ENCODE measurements at regions not wholly inside any gene's neighbourhood (a gene's known extent, or its start where the extent isn't known, plus 50 kb on each side); places are given as distances from the start of the nearest gene placed in this dataset.

DNA sequence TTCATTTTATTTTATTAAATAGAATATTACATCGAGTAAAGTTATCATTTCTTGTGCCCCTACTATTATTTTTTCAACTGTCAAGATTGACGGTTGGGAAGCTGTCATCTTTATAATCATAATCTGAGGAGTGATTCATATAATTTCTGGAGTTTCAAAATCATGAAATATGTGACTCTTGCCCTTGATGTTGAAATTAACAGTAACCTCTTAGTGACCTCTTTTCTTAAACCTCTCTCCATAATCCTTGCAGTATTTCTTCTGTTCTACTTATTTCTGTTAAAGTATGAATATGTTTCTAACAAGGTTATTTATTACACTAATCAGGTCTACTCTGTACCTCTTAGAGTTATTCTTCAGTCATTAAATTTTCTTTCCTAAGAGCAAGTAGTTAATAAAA is 663.8 kb downstream of the LIG4 start:
- no peak overlapping the region for H3K27ac Mint-ChIP-seq (ENCODE audit: low read depth, unreplicated experiment)
- intact Hi-C loops (cut with micrococcal nuclease), result no loop called here
- no peak overlapping the region for H3K4me3 Mint-ChIP-seq (ENCODE audit: unreplicated experiment)
- POLR2A ChIA-PET, result interaction anchor here (0.7 kb wide), 1 partner anchor 25 kb away, joined by 3 read pairs; no protein-coding TSS in a partner anchor
- no TSS peak for BruUV-seq (replicated peaks)
- CTCF ChIA-PET, result no interaction called here
- H3K9me3 Mint-ChIP-seq (ENCODE audit: unreplicated experiment), result peaks cover 23% of the 10 kb centered on the region
- no peaks in the 10 kb centered on the region for H3K4me1 Mint-ChIP-seq (ENCODE audit: insufficient read depth, unreplicated experiment)
- DNase-seq (ENCODE audit: unreplicated experiment), result peak; percentile 17
- peaks cover 6% of the 10 kb centered on the region for H3K36me3 Mint-ChIP-seq (ENCODE audit: insufficient read depth, unreplicated experiment)
- H3K27me3 Mint-ChIP-seq (ENCODE audit: insufficient read depth, unreplicated experiment), result no peaks in the 10 kb centered on the region
- TF ChIP-seq, protein P1, sequence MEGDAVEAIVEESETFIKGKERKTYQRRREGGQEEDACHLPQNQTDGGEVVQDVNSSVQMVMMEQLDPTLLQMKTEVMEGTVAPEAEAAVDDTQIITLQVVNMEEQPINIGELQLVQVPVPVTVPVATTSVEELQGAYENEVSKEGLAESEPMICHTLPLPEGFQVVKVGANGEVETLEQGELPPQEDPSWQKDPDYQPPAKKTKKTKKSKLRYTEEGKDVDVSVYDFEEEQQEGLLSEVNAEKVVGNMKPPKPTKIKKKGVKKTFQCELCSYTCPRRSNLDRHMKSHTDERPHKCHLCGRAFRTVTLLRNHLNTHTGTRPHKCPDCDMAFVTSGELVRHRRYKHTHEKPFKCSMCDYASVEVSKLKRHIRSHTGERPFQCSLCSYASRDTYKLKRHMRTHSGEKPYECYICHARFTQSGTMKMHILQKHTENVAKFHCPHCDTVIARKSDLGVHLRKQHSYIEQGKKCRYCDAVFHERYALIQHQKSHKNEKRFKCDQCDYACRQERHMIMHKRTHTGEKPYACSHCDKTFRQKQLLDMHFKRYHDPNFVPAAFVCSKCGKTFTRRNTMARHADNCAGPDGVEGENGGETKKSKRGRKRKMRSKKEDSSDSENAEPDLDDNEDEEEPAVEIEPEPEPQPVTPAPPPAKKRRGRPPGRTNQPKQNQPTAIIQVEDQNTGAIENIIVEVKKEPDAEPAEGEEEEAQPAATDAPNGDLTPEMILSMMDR (IDR thresholded peaks at IDR 0.05; ENCODE audit: unreplicated experiment), result no peak

DNA sequence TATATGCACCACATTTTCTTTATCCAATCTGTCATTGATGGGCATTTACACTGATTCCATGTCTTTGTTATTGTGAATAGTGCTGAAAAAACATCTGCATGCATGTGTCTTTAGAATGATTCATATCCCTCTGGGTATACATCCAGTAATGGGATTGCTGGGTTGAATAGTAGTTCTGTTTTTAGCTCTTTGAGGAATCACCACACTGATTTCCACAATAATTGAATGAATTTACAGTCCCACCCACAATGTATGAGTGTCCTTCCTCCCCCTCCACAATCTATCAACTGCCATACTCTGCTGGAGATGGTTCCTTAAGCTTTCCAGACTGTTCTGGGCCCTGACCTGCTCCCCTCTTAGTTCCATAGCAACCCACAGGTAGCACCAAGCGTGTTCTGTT is 667.0 kb downstream of the LIG4 start:
- Mint-ChIP-seq H3K4me1 (ENCODE audit: insufficient read depth, unreplicated experiment) (no peaks in the 10 kb centered on the region), H3K9me3 (ENCODE audit: unreplicated experiment) (peaks cover 34% of the 10 kb centered on the region), H3K27ac (ENCODE audit: low read depth, unreplicated experiment) (peak overlapping the region; percentile 35), H3K27me3 (ENCODE audit: insufficient read depth, unreplicated experiment) (no peaks in the 10 kb centered on the region), H3K4me3 (ENCODE audit: unreplicated experiment) (no peak overlapping the region), H3K36me3 (ENCODE audit: insufficient read depth, unreplicated experiment) (peaks cover 6% of the 10 kb centered on the region)
- TF ChIP-seq, protein P1 (IDR thresholded peaks at IDR 0.05; ENCODE audit: unreplicated experiment), result no peak
- ChIA-PET POLR2A (no interaction called here), CTCF (interaction anchor here (0.7 kb wide), 1 partner anchor 444 kb away, joined by 4 read pairs; no protein-coding TSS in a partner anchor)
- intact Hi-C loops (cut with micrococcal nuclease), result no loop called here
- BruUV-seq (replicated peaks), result no TSS peak
- no peak for DNase-seq (ENCODE audit: unreplicated experiment)

DNA sequence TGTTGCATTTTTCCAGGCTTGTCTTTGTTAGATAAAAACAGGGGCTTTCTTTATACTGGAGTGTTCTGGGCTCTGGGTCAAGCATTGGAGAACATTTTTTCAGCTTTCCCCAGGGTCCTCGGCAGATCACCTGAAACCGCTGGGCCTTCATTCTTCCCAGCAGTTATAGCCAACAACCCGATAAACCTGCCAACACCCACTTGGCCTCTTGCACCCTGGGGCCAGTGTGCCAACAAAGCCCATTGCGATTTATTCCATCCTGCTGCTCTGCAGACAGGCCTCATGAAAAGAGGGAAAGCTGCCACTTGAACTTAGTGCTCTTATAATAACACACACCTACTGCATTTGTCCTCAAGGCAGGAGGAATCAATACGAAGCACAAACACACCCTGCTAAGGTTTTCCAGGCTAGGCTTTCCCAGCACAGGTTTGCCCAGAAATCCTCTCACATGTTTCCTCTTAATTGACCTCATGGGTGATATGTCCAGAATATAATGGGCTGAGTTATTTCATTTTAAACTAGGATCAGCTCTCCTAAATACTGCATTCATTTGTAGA is 669.3 kb downstream of the LIG4 start:
- intact Hi-C loops (cut with micrococcal nuclease), result no loop called here
- BruUV-seq (replicated peaks), result no TSS peak
- CTCF ChIA-PET, result no interaction called here
- no peaks in the 10 kb centered on the region for H3K27me3 Mint-ChIP-seq (ENCODE audit: insufficient read depth, unreplicated experiment)
- DNase-seq (ENCODE audit: unreplicated experiment), result no peak
- no peaks in the 10 kb centered on the region for H3K4me1 Mint-ChIP-seq (ENCODE audit: insufficient read depth, unreplicated experiment)
- H3K9me3 Mint-ChIP-seq (ENCODE audit: unreplicated experiment), result peaks cover 31% of the 10 kb centered on the region
- TF ChIP-seq, protein P1 (IDR thresholded peaks at IDR 0.05; ENCODE audit: unreplicated experiment), result no peak
- H3K36me3 Mint-ChIP-seq (ENCODE audit: insufficient read depth, unreplicated experiment), result peaks cover 6% of the 10 kb centered on the region
- POLR2A ChIA-PET, result no interaction called here
- H3K4me3 Mint-ChIP-seq (ENCODE audit: unreplicated experiment), result no peak overlapping the region
- H3K27ac Mint-ChIP-seq (ENCODE audit: low read depth, unreplicated experiment), result no peak overlapping the region

DNA sequence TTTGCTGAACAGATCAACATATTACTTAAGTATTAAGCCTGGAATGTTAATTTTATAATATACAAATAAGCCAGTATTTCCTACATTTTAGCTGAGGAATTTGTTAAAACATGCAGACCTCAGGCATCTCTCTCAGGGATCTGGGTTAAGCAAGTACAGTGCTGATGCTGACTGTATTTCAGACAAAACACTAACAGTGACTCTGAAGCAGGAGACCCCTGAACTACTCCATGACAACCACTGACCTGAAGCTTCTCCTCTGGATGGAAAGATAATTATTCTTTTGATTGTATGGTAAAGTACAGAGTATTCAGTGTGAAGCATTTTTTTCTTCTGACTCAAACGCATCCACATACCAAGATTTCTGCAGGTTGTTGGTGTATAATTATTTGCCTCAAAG is 680.8 kb downstream of the LIG4 start:
- POLR2A ChIA-PET, result no interaction called here
- no peak for DNase-seq (ENCODE audit: unreplicated experiment)
- H3K27me3 Mint-ChIP-seq (ENCODE audit: insufficient read depth, unreplicated experiment), result no peaks in the 10 kb centered on the region
- CTCF ChIA-PET, result interaction anchor here (0.6 kb wide), 1 partner anchor 323 kb away, joined by 3 read pairs; no protein-coding TSS in a partner anchor
- intact Hi-C loops (cut with micrococcal nuclease), result no loop called here
- no peak overlapping the region for H3K4me3 Mint-ChIP-seq (ENCODE audit: unreplicated experiment)
- peaks cover 16% of the 10 kb centered on the region for H3K9me3 Mint-ChIP-seq (ENCODE audit: unreplicated experiment)
- no TSS peak for BruUV-seq (replicated peaks)
- H3K4me1 Mint-ChIP-seq (ENCODE audit: insufficient read depth, unreplicated experiment), result no peaks in the 10 kb centered on the region
- H3K27ac Mint-ChIP-seq (ENCODE audit: low read depth, unreplicated experiment), result no peak overlapping the region
- peaks cover 4% of the 10 kb centered on the region for H3K36me3 Mint-ChIP-seq (ENCODE audit: insufficient read depth, unreplicated experiment)
- TF ChIP-seq, protein P1 (IDR thresholded peaks at IDR 0.05; ENCODE audit: unreplicated experiment), result no peak

All from MCF 10A (cell line).